Fibroblast of skin of left quadriceps (primary cell): ENCODE measurements at regions not wholly inside any gene's neighbourhood (a gene's known extent, or its start where the extent isn't known, plus 50 kb on each side); places are given as distances from the start of the nearest gene placed in this dataset.

Source experiments
- DNase-seq, 2 experiments: peaks; one replicate each; pipeline ENCODE4 v3.0.0-alpha.2; 2013; ENCODE audit warnings: low read depth in 2 of 2

GRCh38 chr9:89996773-89997172, 392.0 kb downstream of the GADD45G start:
- DNase-seq: no peak

- no peak for DNase-seq
Measured at GRCh38 chr9:89998633-89999032, 393.8 kb downstream of the GADD45G start.

- DNase-seq: no peak
Measured at GRCh38 chr9:89999176-89999533, 394.3 kb downstream of the GADD45G start.

DNA sequence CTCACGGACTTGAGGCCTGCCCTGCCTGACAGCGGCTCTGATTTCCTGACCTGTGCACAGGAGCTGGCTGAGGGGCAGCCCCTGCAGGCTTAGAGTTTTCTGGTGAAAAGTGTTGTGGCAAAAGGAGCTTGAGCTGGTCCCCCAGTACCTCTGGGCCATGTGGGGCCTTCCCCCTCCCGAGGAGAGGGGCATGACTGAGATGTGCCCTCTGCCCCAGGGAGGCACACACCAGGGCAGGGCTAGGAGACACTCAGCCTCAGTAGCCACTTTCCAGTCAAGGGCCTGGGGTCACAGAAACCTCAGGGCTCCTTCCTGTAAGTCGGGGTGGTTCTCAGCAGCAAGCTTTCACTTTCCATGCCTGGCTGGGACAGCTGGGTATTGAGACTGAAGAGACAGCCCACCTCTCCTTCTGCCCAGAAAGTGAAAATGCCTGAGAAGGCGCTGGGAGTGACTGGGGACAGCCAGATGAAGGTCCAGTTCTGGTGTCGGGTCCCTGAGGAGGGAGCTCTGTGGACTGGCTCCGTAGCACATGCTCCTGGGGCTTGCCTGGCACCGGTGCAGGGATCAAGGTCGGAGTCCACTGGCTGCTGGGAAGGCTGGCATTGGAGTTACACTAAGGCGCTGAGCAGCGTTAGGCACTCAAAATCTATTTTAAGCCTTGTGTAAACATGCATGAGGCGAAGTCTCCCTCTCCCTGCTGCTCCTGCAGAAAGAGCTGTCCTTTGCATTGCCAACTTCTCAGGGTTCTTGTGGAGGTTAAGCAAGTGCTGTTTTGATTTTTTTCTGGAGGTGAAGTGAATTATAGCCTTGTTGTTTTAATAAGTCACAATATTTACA, 394.9 kb downstream of the GADD45G start:
- no peak for DNase-seq

GRCh38 chr9:90000925-90001324, 396.1 kb downstream of the GADD45G start:
- no peak for DNase-seq

DNA sequence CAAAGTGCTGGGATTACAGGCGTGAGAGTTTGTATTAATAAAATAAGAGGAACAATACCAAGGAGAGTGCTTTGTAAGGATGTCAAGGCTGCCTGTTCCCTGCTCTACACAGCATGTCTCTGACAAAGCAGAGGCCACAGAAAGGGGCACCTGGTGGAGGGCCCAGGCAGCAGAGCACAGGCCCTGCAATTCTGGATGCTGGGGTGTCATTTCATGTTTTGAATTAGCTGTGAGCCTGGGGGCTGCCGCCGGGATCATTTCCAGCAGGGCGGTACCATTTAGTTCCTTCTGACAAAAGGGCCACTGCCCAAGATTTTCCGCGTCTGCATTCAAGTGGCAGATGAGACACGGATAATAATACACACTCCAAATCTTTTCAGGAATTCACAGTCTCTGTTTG, 396.9 kb downstream of the GADD45G start:
- DNase-seq: no peak

DNA sequence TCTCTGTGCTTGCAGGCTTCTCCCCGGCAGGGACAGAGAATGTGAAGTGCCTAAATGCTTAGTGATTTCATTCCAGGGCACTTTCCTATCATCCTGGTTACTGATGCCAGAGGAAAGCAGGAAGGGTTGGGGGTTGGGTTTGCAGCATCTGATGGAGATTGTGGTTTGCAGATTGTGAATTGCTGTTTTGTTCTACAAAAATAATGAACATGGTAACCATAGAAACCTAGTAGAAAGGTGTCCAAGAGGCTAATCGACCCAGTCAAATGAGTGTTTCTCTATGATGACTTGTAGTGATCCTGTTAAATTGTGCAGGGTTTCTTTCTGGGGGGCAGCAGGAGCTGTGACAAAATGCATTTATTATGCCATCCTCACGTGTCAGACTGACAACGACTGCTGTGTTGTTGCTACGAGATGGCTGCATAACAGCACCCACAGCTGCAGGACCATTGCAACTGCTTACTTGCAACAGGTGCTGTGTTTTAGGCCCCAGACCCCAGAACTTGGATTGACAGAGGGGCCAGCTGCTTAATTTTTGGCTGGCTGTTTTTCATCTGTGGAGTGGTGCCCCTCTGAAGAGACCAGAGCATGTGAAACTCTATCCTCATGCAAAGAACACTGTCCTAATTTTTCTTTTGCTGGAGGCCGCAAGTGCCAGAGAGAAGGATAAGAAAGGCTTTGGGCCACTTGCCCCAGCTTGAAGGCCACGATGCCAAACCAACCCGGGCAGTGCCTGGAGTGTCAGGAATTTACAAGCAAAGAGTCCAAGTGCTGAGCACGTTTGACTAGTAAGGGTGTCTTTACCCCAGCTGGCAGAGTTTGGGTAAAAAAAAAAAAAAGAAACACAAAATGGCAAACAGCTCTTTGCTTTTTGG, 397.8 kb downstream of the GADD45G start:
- DNase-seq: no peak

DNA sequence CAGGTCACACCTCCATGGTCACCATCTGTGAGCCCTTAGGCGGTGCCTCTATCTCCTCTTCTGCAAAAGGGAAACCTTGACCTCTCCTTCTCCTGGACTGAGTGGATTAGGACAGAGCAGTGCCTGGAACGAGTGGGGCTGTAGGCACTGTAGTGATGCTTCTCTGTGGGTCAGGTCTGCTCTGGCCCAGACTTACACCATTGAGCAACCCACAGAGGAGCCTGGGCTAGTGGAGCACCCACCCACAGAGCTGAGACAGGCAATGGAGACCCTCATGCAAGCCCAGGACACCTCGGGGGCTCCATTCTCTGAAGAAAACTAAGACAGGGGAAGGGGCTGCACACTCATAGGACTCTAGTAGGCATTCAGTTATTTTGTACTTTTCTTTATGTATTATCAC, 400.6 kb downstream of the GADD45G start:
- DNase-seq: no peak

GRCh38 chr9:90007516-90008440, 403.0 kb downstream of the GADD45G start:
- DNase-seq: peak; percentile 69 to 74

GRCh38 chr9:90009447-90009846, 404.6 kb downstream of the GADD45G start:
- no peak for DNase-seq

DNA sequence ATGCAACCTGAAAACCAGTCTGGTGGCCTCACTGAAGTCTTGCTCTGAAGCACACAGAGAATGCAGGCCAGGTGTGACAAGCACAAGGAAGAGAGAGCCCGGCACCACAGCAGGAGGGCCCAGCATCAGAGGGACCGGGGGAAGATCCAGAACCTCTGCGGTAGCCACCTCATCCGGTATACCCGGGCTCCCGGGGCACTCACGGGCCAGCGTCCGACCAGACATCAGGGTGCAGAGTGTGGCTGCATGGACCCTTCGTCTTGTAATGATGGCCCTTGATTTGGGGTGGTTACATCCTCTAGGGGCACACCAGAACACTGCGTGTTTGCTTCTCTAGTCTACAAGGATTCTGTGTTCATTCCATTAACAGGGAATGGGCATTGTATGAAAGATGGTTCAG, 406.0 kb downstream of the GADD45G start:
- no peak for DNase-seq

DNA sequence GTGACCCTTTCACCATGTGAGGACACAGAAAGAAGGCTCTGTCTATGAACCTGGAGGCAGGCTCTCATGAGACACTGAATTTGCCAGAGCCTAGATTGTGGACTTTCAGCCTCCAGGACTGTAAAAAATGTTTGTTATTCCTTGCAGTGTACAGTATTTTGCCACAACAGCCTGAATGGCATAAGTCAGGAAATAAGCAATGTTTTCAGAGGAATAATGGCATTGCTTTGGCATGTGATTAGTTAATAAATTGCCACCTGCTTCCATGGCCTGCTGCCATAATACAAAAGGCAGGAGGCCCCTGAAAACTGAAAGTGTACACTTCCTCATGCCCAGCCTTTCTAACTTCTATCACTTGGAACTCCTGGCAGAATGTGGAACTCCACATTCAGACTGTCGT, 408.1 kb downstream of the GADD45G start:
- DNase-seq: no peak

GRCh38 chr9:90013778-90014177, 409.0 kb downstream of the GADD45G start:
- no peak for DNase-seq

- no peak for DNase-seq
Measured at GRCh38 chr9:90014421-90014820, 409.6 kb downstream of the GADD45G start.

DNA sequence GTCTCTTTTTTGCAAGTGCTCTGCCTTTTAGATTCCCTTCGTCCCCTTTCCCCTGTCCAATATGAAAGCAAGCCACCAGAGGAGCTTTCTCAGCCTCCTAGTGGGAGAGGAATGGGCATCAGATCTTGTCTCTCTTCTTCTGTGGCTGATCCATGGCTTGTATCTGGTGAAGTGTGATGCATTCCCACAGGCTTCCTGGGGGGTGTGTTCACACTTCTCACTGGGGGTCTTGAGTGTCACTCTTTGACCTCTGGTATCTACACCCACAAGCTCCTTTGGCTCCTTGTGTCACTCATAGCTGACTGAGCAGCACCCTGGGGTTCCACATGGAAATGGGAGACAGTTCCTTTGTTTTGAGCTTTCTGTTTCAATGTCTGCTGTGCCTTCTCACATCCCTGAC, 411.5 kb downstream of the GADD45G start:
- DNase-seq: no peak

DNA sequence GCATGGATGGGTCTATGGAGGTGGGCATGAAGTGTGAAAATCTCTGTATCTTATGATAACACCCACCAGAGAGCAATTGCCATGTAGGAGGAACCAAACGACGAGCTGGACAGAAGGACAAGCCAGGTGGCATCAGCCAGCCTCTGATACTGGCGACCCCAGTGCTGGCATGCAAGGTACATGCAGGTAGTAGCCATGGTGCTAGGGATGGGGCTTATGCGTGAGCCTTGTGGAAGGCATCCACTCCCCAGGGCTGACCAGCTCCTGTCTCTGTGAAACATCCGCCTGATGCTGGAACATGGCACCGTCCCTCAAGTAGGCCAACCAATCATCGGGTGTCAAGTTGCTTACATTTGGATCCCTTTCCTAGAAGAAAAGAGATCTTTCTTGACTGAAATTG, 412.9 kb downstream of the GADD45G start:
- no peak for DNase-seq

- no peak for DNase-seq
Measured at GRCh38 chr9:90018688-90019087, 413.9 kb downstream of the GADD45G start.

DNA sequence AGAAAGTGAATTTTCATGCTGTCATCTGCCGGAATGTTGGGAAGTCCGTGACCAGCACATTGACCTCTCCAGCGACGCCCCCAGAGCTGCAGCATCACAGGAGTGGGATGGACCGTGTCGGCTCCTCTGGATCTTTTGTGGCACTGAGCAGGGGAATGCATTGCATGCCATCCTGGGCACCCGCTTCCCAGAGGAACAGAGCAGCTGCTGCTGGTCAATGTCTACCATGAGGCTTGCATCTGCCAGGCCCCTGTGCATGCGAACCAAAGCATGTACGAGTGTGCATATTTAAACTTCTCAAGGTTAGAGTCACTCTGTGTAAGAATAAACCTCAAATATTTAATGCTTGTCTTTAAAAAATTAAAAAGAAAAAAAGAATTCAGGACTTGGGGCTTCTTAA, 414.8 kb downstream of the GADD45G start:
- DNase-seq: no peak

GRCh38 chr9:90020276-90020871, 415.6 kb downstream of the GADD45G start:
- no peak for DNase-seq

- DNase-seq: no peak
Measured at GRCh38 chr9:90021216-90021906, 416.5 kb downstream of the GADD45G start.

GRCh38 chr9:90022474-90022873, 417.7 kb downstream of the GADD45G start:
- DNase-seq: no peak
